ENCODE measurements at regions not wholly inside any gene's neighbourhood (a gene's known extent, or its start where the extent isn't known, plus 50 kb on each side); places are given as distances from the start of the nearest gene placed in this dataset.
"Not testable (repeated sequence)": the region's sequence is repeated elsewhere in the genome, so short reads cannot be mapped to it uniquely, and the experiment has no call there.

- no peak for DNase-seq (ENCODE audit: low spot score in 2 of 2)
- peak overlapping the region; percentile 75 to 96 (median 85) for H3K4me3 ChIP-seq
- H3K36me3 ChIP-seq = no peaks in the 10 kb centered on the region
- peak overlapping the region; percentile 84 to 96 (median 95) for H3K27ac ChIP-seq
- peaks cover 0 to 15% (median 4%) of the 10 kb centered on the region in 4 donors for H3K4me1 ChIP-seq
- no peaks in the 10 kb centered on the region for H3K27me3 ChIP-seq
- H3K9me3 ChIP-seq = no peaks in the 10 kb centered on the region
- TF ChIP-seq POLR2A (IDR thresholded peaks at IDR 0.05) (no peak), EP300 (IDR thresholded peaks at IDR 0.05) (no peak)
- TF ChIP-seq, protein P1, sequence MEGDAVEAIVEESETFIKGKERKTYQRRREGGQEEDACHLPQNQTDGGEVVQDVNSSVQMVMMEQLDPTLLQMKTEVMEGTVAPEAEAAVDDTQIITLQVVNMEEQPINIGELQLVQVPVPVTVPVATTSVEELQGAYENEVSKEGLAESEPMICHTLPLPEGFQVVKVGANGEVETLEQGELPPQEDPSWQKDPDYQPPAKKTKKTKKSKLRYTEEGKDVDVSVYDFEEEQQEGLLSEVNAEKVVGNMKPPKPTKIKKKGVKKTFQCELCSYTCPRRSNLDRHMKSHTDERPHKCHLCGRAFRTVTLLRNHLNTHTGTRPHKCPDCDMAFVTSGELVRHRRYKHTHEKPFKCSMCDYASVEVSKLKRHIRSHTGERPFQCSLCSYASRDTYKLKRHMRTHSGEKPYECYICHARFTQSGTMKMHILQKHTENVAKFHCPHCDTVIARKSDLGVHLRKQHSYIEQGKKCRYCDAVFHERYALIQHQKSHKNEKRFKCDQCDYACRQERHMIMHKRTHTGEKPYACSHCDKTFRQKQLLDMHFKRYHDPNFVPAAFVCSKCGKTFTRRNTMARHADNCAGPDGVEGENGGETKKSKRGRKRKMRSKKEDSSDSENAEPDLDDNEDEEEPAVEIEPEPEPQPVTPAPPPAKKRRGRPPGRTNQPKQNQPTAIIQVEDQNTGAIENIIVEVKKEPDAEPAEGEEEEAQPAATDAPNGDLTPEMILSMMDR (IDR thresholded peaks at IDR 0.05) = no peak
- 44 to 48% methylated on average over 13 of the region's 13 CpGs for WGBS, 2 donors
Measured at GRCh38 chr17:30599428-30600059, 122.3 kb downstream of the GOSR1 start.

- Histone ChIP-seq H3K36me3 (no peaks in the 10 kb centered on the region), H3K4me3 (no peak overlapping the region), H3K27me3 (no peaks in the 10 kb centered on the region), H3K9me3 (no peaks in the 10 kb centered on the region), H3K4me1 (peaks cover 0 to 15% (median 4%) of the 10 kb centered on the region in 4 donors), H3K27ac (no peak overlapping the region)
- TF ChIP-seq POLR2A (IDR thresholded peaks at IDR 0.05) (no peak), EP300 (IDR thresholded peaks at IDR 0.05) (no peak)
- TF ChIP-seq, protein P1 (IDR thresholded peaks at IDR 0.05) = no peak
- no peak for DNase-seq (ENCODE audit: low spot score in 2 of 2)
- 92 to 95% methylated on average over 4 of the region's 4 CpGs for WGBS, 2 donors
Measured at GRCh38 chr17:30597776-30598288, 120.6 kb downstream of the GOSR1 start.

DNA sequence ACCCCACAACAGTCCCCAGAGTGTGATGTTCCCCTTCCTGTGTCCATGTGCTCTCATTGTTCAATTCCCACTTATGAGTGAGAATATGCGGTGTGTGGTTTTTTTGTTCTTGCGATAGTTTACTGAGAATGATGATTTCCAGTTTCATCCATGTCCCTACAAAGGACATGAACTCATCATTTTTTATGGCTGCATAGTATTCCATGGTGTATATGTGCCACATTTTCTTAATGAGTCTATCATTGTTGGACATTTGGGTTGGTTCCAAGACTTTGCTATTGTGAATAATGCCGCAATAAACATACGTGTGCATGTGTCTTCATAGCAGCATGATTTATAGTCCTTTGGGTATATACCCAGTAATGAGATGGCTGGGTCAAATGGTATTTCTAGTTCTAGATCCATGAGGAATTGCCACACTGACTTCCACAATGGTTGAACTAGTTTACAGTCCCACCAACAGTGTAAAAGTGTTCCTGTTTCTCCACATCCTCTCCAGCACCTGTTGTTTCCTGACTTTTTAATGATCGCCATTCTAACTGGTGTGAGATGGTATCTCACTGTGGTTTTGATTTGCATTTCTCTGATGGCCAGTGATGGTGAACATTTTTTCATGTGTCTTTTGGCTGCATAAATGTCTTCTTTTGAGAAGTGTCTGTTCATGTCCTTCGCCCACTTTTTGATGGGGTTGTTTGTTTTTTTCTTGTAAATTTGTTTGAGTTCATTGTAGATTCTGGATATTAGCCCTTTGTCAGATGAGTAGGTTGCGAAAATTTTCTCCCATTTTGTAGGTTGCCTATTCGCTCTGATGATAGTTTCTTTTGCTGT is 120.0 kb downstream of the GOSR1 start:
- not testable (repeated sequence) for H3K4me3 ChIP-seq; H3K4me1 ChIP-seq; DNase-seq (ENCODE audit: low spot score in 2 of 2); H3K27ac ChIP-seq; H3K36me3 ChIP-seq; H3K9me3 ChIP-seq; H3K27me3 ChIP-seq
- 95 to 97% methylated on average over 6 to 7 of the region's 8 CpGs for WGBS, 2 donors

DNA sequence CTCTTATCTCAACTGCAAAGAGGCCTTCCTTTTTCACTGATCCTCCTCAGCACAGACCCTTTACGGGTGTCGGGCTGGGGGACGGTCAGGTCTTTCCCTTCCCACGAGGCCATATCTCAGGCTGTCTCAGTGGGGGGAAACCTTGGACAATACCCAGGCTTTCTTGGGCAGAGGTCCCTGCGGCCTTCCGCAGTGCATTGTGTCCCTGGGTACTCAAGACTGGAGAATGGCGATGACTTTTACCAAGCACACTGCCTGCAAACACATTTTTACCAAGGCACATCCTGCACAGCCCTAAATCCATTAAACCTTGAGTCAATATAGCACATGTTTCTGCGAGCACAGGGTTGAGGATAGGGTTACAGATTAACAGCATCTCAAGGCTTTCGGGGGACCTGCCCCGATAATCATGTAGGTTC is 117.8 kb downstream of the GOSR1 start:
- not testable (repeated sequence) for H3K36me3 ChIP-seq; H3K27me3 ChIP-seq; H3K4me1 ChIP-seq; H3K4me3 ChIP-seq; H3K27ac ChIP-seq; DNase-seq (ENCODE audit: low spot score in 2 of 2); H3K9me3 ChIP-seq
- 84 to 86% methylated on average over 10 of the region's 10 CpGs for WGBS, 2 donors

GRCh38 chr17:30594223-30594952 is 117.2 kb downstream of the GOSR1 start:
- no peak for DNase-seq (ENCODE audit: low spot score in 2 of 2)
- H3K9me3 ChIP-seq = no peaks in the 10 kb centered on the region
- 82 to 87% methylated on average over 18 of the region's 18 CpGs for WGBS, 2 donors
- TF ChIP-seq EP300 (IDR thresholded peaks at IDR 0.05) (no peak), POLR2A (IDR thresholded peaks at IDR 0.05) (no peak)
- TF ChIP-seq, protein P1 (IDR thresholded peaks at IDR 0.05) = no peak
- H3K4me1 ChIP-seq = no peaks in the 10 kb centered on the region
- no peak overlapping the region for H3K27ac ChIP-seq
- H3K27me3 ChIP-seq = no peaks in the 10 kb centered on the region
- H3K36me3 ChIP-seq = no peaks in the 10 kb centered on the region
- H3K4me3 ChIP-seq = no peak overlapping the region

Measured in tibial nerve (tissue), 4 donors.